Spleen (tissue), 7 donors: ENCODE measurements at regions not wholly inside any gene's neighbourhood (a gene's known extent, or its start where the extent isn't known, plus 50 kb on each side); places are given as distances from the start of the nearest gene placed in this dataset.

Experiments
- POLR2AphosphoS5 ChIP-seq, 3 donors: sonication (generic); formaldehyde crosslinking; IDR thresholded peaks; one replicate each; pipeline ENCODE4 v1.5.1; 2017; ENCODE audit warnings: antibody characterized with exemption in 3 of 3
- TF ChIP-seq, protein P1 (sequence below), 11 experiments: fragments of 200-600 bp in 7 of 11; fragments of 450-650 bp in 4 of 11; sonication (generic) in 4 of 11; IDR thresholded peaks in 8 of 11; conservative IDR thresholded peaks in 3 of 11; 1 replicate in 7 of 11; 2 replicates in 4 of 11; pipeline versions ENCODE4 v1.4.0 to v1.8.0; 2016 to 2021; ENCODE audit warnings: antibody characterized with exemption in 11 of 11, inconsistent platforms in 4 of 11, mild to moderate bottlenecking in 1 of 11
- donor health status: DM: no; HTN: no; CAD: no; lungs with moderate emphysema.
- donor health status: DM: no; HTN: no; CAD: no.
- donor health status: DM: no; HTN: no; CAD: no.

DNA sequence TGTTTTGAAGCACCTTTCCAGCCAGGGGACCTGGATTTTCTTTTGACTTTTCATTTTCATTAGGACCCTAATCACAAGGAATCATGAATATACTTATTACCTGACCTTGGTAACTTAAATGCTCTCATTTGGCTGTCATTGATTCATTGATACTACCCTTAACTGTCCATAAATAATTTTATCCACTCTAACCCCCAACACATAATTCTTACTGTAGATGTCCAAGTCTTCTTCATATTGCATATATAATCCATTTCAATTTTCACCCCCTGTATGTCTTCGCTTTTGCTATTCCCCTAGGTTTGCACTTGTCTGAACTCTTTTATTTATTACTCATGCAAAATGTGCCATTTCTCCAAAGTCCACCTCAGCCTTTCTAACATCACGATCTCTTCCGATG, 602.9 kb downstream of the MMUT start:
- TF ChIP-seq, protein P1, sequence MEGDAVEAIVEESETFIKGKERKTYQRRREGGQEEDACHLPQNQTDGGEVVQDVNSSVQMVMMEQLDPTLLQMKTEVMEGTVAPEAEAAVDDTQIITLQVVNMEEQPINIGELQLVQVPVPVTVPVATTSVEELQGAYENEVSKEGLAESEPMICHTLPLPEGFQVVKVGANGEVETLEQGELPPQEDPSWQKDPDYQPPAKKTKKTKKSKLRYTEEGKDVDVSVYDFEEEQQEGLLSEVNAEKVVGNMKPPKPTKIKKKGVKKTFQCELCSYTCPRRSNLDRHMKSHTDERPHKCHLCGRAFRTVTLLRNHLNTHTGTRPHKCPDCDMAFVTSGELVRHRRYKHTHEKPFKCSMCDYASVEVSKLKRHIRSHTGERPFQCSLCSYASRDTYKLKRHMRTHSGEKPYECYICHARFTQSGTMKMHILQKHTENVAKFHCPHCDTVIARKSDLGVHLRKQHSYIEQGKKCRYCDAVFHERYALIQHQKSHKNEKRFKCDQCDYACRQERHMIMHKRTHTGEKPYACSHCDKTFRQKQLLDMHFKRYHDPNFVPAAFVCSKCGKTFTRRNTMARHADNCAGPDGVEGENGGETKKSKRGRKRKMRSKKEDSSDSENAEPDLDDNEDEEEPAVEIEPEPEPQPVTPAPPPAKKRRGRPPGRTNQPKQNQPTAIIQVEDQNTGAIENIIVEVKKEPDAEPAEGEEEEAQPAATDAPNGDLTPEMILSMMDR (IDR thresholded peaks at IDR 0.05 in 8 of 11, conservative IDR thresholded peaks at IDR 0.05 in 3 of 11), result no peak
- TF ChIP-seq POLR2AphosphoS5 (IDR thresholded peaks at IDR 0.05), result no peak
